ENCODE measurements at regions not wholly inside any gene's neighbourhood (a gene's known extent, or its start where the extent isn't known, plus 50 kb on each side); places are given as distances from the start of the nearest gene placed in this dataset.

GRCh38 chr11:104564921-104565582 lies 333.2 kb downstream of the CASP12 start (continued):
- TF ChIP-seq ZNF142 (CRISPR knock-in tag; IDR thresholded peaks at IDR 0.05), result no peak
- TF ChIP-seq ZNF747 (CRISPR knock-in tag; IDR thresholded peaks at IDR 0.05; ENCODE audit: borderline replicate concordance), result no peak
- no peak for TF ChIP-seq ZFP1 (CRISPR knock-in tag; IDR thresholded peaks at IDR 0.05)
- no peak for TF ChIP-seq XBP1 (CRISPR knock-in tag; IDR thresholded peaks at IDR 0.05)

- ChIA-PET CTCF (ENCODE audit: low intra/inter-chr PET ratio, low total read pairs) (no interaction called here), POLR2A (no interaction called here)
- H3K4me2 ChIP-seq (ENCODE audit: low read depth, low read length), result no peak overlapping the region
- 0% methylated on average over 4 of the region's 4 CpGs for WGBS (ENCODE audit: low lambda C conversion rate)
- in situ Hi-C loops (cut with HindIII; ENCODE audit: extremely low pct_ligation_motif_present, low pct_unique_long_range_greater_than_20kb), result no loop called here
- H3K36me3 ChIP-seq (replicated peaks in 1 of 2; ENCODE audit: control insufficient read depth in 1 of 2, insufficient read depth in 2 of 2, low read length in 2 of 2), result no peaks in the 10 kb centered on the region
- H2AFZ ChIP-seq (ENCODE audit: low read length), result no peak overlapping the region
- H4K20me1 ChIP-seq (ENCODE audit: insufficient read depth, low read length), result no peaks in the 10 kb centered on the region
- no peak overlapping the region for H3K9ac ChIP-seq (ENCODE audit: insufficient read depth, low read depth, low read length)
- no peaks in the 10 kb centered on the region for H3K4me1 ChIP-seq (ENCODE audit: insufficient read depth, low read length)
- no peak overlapping the region for H3K27ac ChIP-seq (ENCODE audit: extremely low read length, insufficient read depth, low read length)
- intact Hi-C loops (cut with micrococcal nuclease; ENCODE audit: unreplicated experiment), result no loop called here
- H3K4me3 ChIP-seq (replicated peaks in 1 of 3; ENCODE audit: insufficient read depth in 1 of 3, low read depth in 2 of 3, low read length in 3 of 3), result no peak overlapping the region
- ATAC-seq (no peak), DNase-seq (ENCODE audit: low spot score) (no peak), FAIRE-seq (no peak)
- no peaks in the 10 kb centered on the region for H3K79me2 ChIP-seq (ENCODE audit: insufficient read depth, low read length)
- BruUV-seq (replicated peaks), result no TSS peak
- no peaks in the 10 kb centered on the region for H3K27me3 ChIP-seq (ENCODE audit: control insufficient read depth in 1 of 2, insufficient read depth in 2 of 2, low read length in 2 of 2)
- H3K9me3 ChIP-seq (ENCODE audit: low read length), result no peaks in the 10 kb centered on the region
- TF ChIP-seq NBN (conservative IDR thresholded peaks at IDR 0.05) (no peak), BCLAF1 (IDR thresholded peaks at IDR 0.05) (no peak), DRAP1 (CRISPR knock-in tag; IDR thresholded peaks at IDR 0.05) (no peak), FOSL2 (CRISPR knock-in tag; IDR thresholded peaks at IDR 0.05) (no peak), TFDP2 (CRISPR knock-in tag; IDR thresholded peaks at IDR 0.05) (no peak), KLF12 (CRISPR knock-in tag; IDR thresholded peaks at IDR 0.05; ENCODE audit: borderline replicate concordance) (no peak), NFIC (IDR thresholded peaks at IDR 0.05; ENCODE audit: low read length) (no peak)
Observed at GRCh38 chr11:104556606-104557301, 341.5 kb downstream of the CASP12 start.
